ENCODE measurements at regions not wholly inside any gene's neighbourhood (a gene's known extent, or its start where the extent isn't known, plus 50 kb on each side); places are given as distances from the start of the nearest gene placed in this dataset.

- DNase-seq (ENCODE audit: low read depth in 1 of 2, low spot score in 1 of 2): no peak
- no peak for TF ChIP-seq SPI1 (IDR thresholded peaks at IDR 0.05; ENCODE audit: borderline replicate concordance, low read depth)
- no peaks in the 10 kb centered on the region for H3K27me3 ChIP-seq (ENCODE audit: insufficient read depth, poor library complexity, severe bottlenecking)
These were observed 862.3 kb upstream of the PRMT6 start for GRCh38 chr1:106194206-106194605.

GRCh38 chr1:106200711-106201110 lies 855.8 kb upstream of the PRMT6 start:
- DNase-seq (ENCODE audit: low read depth in 1 of 2, low spot score in 1 of 2): no peak
- no peak overlapping the region for H3K4me3 ChIP-seq (replicated peaks; ENCODE audit: insufficient read depth, low read length)
- H3K27me3 ChIP-seq (ENCODE audit: insufficient read depth, poor library complexity, severe bottlenecking): no peaks in the 10 kb centered on the region
- TF ChIP-seq SPI1 (IDR thresholded peaks at IDR 0.05; ENCODE audit: borderline replicate concordance, low read depth) (no peak), POLR2AphosphoS5 (IDR thresholded peaks at IDR 0.05; ENCODE audit: low read depth) (no peak), GABPA (IDR thresholded peaks at IDR 0.05; ENCODE audit: low read depth) (no peak)
- TF ChIP-seq, protein P1, sequence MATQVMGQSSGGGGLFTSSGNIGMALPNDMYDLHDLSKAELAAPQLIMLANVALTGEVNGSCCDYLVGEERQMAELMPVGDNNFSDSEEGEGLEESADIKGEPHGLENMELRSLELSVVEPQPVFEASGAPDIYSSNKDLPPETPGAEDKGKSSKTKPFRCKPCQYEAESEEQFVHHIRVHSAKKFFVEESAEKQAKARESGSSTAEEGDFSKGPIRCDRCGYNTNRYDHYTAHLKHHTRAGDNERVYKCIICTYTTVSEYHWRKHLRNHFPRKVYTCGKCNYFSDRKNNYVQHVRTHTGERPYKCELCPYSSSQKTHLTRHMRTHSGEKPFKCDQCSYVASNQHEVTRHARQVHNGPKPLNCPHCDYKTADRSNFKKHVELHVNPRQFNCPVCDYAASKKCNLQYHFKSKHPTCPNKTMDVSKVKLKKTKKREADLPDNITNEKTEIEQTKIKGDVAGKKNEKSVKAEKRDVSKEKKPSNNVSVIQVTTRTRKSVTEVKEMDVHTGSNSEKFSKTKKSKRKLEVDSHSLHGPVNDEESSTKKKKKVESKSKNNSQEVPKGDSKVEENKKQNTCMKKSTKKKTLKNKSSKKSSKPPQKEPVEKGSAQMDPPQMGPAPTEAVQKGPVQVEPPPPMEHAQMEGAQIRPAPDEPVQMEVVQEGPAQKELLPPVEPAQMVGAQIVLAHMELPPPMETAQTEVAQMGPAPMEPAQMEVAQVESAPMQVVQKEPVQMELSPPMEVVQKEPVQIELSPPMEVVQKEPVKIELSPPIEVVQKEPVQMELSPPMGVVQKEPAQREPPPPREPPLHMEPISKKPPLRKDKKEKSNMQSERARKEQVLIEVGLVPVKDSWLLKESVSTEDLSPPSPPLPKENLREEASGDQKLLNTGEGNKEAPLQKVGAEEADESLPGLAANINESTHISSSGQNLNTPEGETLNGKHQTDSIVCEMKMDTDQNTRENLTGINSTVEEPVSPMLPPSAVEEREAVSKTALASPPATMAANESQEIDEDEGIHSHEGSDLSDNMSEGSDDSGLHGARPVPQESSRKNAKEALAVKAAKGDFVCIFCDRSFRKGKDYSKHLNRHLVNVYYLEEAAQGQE (IDR thresholded peaks at IDR 0.05; ENCODE audit: insufficient replicate concordance, low read depth): no peak
- TF ChIP-seq, protein P2, sequence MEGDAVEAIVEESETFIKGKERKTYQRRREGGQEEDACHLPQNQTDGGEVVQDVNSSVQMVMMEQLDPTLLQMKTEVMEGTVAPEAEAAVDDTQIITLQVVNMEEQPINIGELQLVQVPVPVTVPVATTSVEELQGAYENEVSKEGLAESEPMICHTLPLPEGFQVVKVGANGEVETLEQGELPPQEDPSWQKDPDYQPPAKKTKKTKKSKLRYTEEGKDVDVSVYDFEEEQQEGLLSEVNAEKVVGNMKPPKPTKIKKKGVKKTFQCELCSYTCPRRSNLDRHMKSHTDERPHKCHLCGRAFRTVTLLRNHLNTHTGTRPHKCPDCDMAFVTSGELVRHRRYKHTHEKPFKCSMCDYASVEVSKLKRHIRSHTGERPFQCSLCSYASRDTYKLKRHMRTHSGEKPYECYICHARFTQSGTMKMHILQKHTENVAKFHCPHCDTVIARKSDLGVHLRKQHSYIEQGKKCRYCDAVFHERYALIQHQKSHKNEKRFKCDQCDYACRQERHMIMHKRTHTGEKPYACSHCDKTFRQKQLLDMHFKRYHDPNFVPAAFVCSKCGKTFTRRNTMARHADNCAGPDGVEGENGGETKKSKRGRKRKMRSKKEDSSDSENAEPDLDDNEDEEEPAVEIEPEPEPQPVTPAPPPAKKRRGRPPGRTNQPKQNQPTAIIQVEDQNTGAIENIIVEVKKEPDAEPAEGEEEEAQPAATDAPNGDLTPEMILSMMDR (IDR thresholded peaks at IDR 0.05; ENCODE audit: insufficient read depth, low read length): no peak
- no peak overlapping the region for H3K27ac ChIP-seq (replicated peaks)

More at GRCh38 chr1:106194206-106194605, 862.3 kb upstream of the PRMT6 start:
- Histone ChIP-seq H3K4me3 (replicated peaks; ENCODE audit: insufficient read depth, low read length) (no peak overlapping the region), H3K27ac (replicated peaks) (no peak overlapping the region)

DNA sequence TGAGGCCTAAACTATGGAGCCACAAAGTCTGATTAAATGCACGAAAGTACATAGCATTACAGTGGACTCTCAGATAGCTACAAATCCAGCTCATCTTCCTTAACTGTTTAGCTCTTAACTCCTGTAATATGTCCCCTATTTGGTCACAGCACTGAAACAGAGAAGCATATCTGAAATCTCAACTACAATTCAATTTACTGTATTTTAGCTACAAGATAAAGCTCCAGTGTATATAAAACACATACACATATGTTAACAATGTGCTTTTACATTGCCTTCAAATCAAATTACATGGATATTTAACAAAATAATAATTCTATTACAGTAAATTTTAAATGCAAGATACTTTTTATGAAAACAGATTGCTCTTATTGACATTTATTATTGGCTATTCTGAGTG lies 849.3 kb upstream of the PRMT6 start:
- TF ChIP-seq, protein P2 (IDR thresholded peaks at IDR 0.05; ENCODE audit: insufficient read depth, low read length): no peak
- TF ChIP-seq GABPA (IDR thresholded peaks at IDR 0.05; ENCODE audit: low read depth): no peak
- TF ChIP-seq SPI1 (IDR thresholded peaks at IDR 0.05; ENCODE audit: borderline replicate concordance, low read depth): no peak
- no peak for TF ChIP-seq POLR2AphosphoS5 (IDR thresholded peaks at IDR 0.05; ENCODE audit: low read depth)
- TF ChIP-seq, protein P1 (IDR thresholded peaks at IDR 0.05; ENCODE audit: insufficient replicate concordance, low read depth): no peak
- no peak for DNase-seq (ENCODE audit: low read depth in 1 of 2, low spot score in 1 of 2)
- no peak overlapping the region for H3K4me3 ChIP-seq (replicated peaks; ENCODE audit: insufficient read depth, low read length)
- no peaks in the 10 kb centered on the region for H3K27me3 ChIP-seq (ENCODE audit: insufficient read depth, poor library complexity, severe bottlenecking)
- H3K27ac ChIP-seq (replicated peaks): no peak overlapping the region

- no peak overlapping the region for H3K4me3 ChIP-seq (replicated peaks; ENCODE audit: insufficient read depth, low read length)
- no peaks in the 10 kb centered on the region for H3K27me3 ChIP-seq (ENCODE audit: insufficient read depth, poor library complexity, severe bottlenecking)
- no peak for TF ChIP-seq POLR2AphosphoS5 (IDR thresholded peaks at IDR 0.05; ENCODE audit: low read depth)
- no peak for TF ChIP-seq GABPA (IDR thresholded peaks at IDR 0.05; ENCODE audit: low read depth)
- no peak for TF ChIP-seq SPI1 (IDR thresholded peaks at IDR 0.05; ENCODE audit: borderline replicate concordance, low read depth)
- TF ChIP-seq, protein P1 (IDR thresholded peaks at IDR 0.05; ENCODE audit: insufficient replicate concordance, low read depth): no peak
- TF ChIP-seq, protein P2 (IDR thresholded peaks at IDR 0.05; ENCODE audit: insufficient read depth, low read length): no peak
- H3K27ac ChIP-seq (replicated peaks): no peak overlapping the region
- DNase-seq (ENCODE audit: low read depth in 1 of 2, low spot score in 1 of 2): no peak
These were observed 838.7 kb upstream of the PRMT6 start for GRCh38 chr1:106217765-106218164.
